Left hindlimb (tissue), 1 donor: ENCODE measurements at regions not wholly inside any gene's neighbourhood (a gene's known extent, or its start where the extent isn't known, plus 50 kb on each side); places are given as distances from the start of the nearest gene placed in this dataset.
"Not testable (repeated sequence)": the region's sequence is repeated elsewhere in the genome, so short reads cannot be mapped to it uniquely, and the experiment has no call there.

ENCODE experiments used
- DNase-seq: peaks from one replicate; pipeline ENCODE4 v3.0.0-alpha.2; 2018

DNA sequence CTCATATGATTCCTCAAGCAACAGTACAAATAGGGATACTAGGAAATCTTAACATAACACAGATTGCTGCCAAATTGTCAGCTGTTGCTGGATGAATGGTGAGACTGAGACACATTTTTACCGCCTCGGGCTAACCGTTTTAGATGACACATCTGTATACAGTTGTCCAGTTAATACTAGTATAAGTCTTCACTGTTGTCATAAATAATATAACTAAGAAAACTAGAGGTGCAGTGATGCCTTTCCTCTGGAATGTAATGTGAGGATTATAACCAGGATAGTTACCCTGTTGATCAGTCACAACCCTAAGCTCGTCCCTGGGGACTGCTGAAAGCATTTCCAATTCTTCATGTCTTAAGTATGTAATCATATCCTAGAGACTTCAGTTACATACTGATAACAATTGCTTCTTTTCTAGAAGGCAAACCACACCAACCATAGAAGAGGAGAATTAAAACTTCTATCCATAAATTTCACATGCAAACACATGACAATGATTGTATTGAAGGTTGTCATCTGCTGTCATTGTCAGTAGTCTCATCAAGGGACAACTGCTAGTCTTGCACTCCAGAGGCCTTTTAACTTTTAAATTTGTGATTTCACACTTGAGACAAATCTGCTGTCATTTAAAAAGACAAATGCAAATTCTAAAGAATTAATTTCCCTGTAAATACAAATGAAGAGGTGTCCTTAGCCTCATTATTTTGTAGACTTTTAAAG lies 100.4 kb upstream of the SEMA3D start:
- DNase-seq: no peak

DNA sequence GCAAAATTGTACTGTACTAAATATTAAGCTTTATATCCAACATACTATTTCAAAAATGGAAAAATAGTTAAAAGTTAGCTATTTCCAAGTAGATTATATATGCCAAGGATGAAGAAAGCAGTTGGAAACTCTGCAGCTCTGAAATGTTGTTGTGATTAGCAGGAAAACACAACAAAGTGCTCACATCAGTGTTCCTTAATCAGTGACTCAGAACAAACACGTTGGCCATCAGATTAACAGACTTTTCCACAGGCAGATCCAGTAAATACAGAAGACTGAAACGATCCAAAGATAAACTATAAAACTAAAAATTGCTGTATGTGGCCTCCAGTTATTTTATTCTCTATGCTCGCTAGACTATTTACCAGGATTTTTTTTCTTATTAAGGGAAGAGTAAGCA lies 99.6 kb upstream of the SEMA3D start:
- DNase-seq: no peak

DNA sequence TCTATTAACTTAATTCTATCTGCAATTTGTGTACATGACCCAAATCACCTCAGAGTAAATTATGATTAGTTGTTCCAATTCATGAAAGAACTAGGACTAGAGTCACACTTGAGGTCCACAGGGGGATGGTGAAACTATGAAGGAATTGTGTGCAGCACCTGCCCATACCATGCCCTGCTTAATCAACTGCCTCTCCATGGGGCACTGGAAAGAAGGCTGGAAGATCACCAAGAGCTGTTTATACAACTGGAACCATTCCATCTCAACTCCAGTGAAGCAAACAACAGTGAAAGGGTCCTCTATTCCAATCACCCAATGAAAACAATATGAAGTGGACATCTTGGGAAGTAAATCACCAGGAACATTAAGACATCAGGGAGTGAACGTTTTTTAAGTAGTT lies 98.7 kb upstream of the SEMA3D start:
- no peak for DNase-seq

DNA sequence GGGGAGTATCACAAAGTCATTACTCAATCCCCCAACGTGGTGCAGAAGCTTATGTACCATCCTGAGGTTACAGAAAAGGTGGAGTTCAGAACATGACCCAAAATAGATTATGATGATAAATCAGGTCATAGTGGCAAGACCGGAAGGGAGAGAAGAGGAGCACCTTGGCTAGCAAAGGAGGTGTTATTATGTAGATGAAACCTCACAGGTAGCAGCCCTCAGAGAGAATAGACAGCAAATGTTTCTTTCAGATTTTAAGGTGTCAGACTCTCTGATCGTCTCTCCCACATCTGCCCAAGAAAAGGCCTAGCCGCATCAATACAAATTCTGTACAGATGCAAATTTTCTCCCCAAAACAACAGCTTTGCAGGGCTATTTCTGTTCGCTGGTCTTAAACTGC lies 88.3 kb upstream of the SEMA3D start:
- DNase-seq: no peak

DNA sequence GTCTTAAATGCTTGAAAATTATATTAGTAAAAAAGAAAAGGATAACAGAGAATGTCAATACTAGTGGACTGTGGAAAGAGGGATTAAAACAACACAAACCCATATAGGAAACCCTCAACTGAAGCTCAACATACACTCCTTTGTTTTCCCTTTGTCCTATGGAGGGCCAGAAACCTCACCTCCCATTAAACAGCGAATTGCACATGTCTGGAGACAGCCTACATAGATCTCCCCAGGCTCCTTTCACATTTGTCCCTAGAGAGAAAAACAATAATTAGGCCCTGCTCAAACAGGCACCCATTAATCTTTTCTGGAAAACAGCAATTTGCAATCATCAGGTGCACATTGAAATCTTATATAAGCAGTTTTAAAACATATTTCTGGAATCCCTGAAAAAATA lies 87.6 kb upstream of the SEMA3D start:
- no peak for DNase-seq

- no peak for DNase-seq
Measured at GRCh38 chr7:85262891-85263290, 76.0 kb upstream of the SEMA3D start.

DNA sequence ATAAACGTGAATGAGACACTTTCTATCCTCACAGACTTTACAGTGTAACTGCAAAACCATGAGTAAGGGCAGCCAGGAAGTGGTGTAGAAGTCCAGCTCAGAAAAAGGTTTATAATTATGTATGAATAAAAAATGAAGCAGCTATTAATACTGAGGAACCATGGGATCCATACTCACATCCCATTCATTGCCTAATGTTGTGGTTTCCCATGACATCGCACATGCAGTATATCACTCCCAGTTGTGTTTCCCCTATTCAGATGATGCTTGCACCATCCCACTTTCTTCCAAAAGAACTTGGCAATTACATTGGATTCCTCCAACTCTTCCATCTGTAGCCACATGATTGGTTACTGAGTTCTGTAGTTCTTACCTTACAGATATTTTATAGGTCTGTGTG lies 74.5 kb upstream of the SEMA3D start:
- no peak for DNase-seq

DNA sequence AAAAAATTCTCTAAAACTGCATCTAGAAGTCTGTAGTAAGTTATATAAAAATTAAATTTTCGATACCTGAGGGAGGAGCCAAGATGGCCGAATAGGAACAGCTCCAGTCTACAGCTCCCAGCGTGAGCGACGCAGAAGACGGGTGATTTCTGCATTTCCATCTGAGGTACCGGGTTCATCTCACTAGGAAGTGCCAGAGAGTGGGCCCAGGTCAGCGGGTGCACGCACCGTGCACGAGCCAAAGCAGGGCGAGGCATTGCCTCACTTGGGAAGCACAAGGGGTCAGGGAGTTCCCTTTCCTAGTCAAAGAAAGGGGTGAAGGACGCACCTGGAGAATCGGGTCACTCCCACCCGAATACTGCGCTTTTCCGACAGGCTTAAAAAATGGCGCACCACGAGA lies 62.9 kb upstream of the SEMA3D start:
- DNase-seq: not testable (repeated sequence)

DNA sequence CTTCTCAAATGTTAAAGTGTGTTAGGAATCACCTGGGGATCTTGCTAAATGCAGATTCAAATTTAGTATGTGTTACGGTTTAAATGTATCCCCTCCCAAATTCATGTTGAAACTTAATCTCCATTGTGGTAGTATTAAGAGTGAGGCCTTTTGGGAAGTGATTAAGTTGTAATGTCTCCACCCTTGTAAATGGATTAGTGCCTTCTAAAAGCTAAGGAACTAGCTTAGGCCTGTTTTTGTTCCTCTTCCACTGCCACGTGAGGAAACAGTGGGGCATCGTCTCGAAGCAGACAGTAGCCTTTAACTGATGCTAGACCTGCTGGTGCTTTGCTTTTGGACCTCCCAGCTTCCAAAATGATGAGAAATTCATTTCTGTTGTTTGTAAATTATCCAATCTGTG lies 52.3 kb upstream of the SEMA3D start:
- no peak for DNase-seq

DNA sequence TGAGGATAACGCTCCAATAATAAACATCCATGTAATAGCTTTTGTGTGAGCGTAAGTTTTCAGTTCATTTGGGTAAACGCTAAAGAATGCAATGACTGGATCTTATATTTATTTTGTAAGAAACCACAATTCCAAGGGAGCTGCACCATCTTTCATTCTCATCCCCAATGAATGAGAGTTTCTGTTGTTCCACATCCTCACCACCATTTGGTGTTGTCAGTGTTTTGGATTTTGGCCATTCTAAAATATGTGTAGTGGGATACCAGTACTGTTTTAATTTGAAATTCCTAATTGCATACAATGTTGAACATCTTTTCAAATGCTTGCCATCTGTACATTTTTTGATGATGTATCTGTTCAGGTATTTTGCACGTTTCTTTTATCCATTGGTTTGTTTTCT lies 50.9 kb upstream of the SEMA3D start:
- no peak for DNase-seq
